GM12878 (cell line): ENCODE measurements at regions not wholly inside any gene's neighbourhood (a gene's known extent, or its start where the extent isn't known, plus 50 kb on each side); places are given as distances from the start of the nearest gene placed in this dataset.
"Not testable (repeated sequence)": the region's sequence is repeated elsewhere in the genome, so short reads cannot be mapped to it uniquely, and the experiment has no call there.

Experiments
- MXI1 ChIP-seq: fragments of 150-350 bp; IDR thresholded peaks from 2 replicates; pipeline ENCODE4 v1.6.1; 2011; ENCODE audit warnings: low read depth, mild to moderate bottlenecking, inconsistent platforms, low read length, improper control_type of control experiment
- NFYB ChIP-seq: IDR thresholded peaks from 2 replicates; pipeline ENCODE4 v1.6.1; 2011; ENCODE audit warnings: low read depth, mild to moderate bottlenecking, low read length, improper control_type of control experiment, moderate library complexity; ENCODE audit not compliant: insufficient read depth
- POLR2AphosphoS5 ChIP-seq: IDR thresholded peaks from 2 replicates; pipeline ENCODE4 v1.6.1; 2011; ENCODE audit warnings: mild to moderate bottlenecking, low read length, inconsistent platforms
- WRNIP1 ChIP-seq: IDR thresholded peaks from 2 replicates; pipeline ENCODE4 v1.6.1; 2011; ENCODE audit warnings: low read depth, low read length, improper control_type of control experiment, borderline replicate concordance
- TF ChIP-seq, protein P1 (sequence below): IDR thresholded peaks from 2 replicates; pipeline ENCODE4 v1.6.1; 2012; ENCODE audit warnings: mild to moderate bottlenecking, low read depth, low read length
- TF ChIP-seq, protein P2 (sequence below), 3 experiments: IDR thresholded peaks in 2 of 3; conservative IDR thresholded peaks in 1 of 3; 2 replicates each; pipeline ENCODE4 v1.5.1; 2011; ENCODE audit warnings: low read depth in 3 of 3, low read length in 3 of 3, mild to moderate bottlenecking in 3 of 3, control low read depth in 2 of 3, moderate library complexity in 2 of 3, inconsistent platforms in 1 of 3, mixed read lengths in 1 of 3; ENCODE audit not compliant: control insufficient read depth in 2 of 3, insufficient read depth in 1 of 3; ENCODE audit errors: extremely low read depth in 1 of 3

DNA sequence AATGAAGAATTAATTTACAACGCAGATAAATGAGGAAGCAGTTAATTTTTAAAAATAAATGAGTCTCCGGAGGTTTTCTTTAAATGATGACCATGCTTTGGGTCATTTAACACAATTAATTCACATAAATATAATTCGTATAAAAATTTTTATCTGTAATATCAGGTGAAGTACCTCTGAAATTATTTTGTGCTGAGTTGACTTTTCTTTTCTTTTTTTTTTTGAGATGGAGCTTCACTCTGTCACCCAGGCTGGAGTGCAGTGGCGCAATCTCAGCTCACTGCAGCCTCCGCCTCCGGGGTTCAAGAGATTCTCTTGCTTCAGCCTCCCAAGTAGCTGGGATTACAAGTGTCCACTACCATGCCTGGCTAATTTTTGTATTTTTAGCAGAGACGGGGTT, 512.2 kb upstream of the TBL1XR1 start:
- not testable (repeated sequence) for TF ChIP-seq NFYB, WRNIP1, MXI1, POLR2AphosphoS5
- TF ChIP-seq, protein P1, sequence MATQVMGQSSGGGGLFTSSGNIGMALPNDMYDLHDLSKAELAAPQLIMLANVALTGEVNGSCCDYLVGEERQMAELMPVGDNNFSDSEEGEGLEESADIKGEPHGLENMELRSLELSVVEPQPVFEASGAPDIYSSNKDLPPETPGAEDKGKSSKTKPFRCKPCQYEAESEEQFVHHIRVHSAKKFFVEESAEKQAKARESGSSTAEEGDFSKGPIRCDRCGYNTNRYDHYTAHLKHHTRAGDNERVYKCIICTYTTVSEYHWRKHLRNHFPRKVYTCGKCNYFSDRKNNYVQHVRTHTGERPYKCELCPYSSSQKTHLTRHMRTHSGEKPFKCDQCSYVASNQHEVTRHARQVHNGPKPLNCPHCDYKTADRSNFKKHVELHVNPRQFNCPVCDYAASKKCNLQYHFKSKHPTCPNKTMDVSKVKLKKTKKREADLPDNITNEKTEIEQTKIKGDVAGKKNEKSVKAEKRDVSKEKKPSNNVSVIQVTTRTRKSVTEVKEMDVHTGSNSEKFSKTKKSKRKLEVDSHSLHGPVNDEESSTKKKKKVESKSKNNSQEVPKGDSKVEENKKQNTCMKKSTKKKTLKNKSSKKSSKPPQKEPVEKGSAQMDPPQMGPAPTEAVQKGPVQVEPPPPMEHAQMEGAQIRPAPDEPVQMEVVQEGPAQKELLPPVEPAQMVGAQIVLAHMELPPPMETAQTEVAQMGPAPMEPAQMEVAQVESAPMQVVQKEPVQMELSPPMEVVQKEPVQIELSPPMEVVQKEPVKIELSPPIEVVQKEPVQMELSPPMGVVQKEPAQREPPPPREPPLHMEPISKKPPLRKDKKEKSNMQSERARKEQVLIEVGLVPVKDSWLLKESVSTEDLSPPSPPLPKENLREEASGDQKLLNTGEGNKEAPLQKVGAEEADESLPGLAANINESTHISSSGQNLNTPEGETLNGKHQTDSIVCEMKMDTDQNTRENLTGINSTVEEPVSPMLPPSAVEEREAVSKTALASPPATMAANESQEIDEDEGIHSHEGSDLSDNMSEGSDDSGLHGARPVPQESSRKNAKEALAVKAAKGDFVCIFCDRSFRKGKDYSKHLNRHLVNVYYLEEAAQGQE, result not testable (repeated sequence)
- TF ChIP-seq, protein P2, sequence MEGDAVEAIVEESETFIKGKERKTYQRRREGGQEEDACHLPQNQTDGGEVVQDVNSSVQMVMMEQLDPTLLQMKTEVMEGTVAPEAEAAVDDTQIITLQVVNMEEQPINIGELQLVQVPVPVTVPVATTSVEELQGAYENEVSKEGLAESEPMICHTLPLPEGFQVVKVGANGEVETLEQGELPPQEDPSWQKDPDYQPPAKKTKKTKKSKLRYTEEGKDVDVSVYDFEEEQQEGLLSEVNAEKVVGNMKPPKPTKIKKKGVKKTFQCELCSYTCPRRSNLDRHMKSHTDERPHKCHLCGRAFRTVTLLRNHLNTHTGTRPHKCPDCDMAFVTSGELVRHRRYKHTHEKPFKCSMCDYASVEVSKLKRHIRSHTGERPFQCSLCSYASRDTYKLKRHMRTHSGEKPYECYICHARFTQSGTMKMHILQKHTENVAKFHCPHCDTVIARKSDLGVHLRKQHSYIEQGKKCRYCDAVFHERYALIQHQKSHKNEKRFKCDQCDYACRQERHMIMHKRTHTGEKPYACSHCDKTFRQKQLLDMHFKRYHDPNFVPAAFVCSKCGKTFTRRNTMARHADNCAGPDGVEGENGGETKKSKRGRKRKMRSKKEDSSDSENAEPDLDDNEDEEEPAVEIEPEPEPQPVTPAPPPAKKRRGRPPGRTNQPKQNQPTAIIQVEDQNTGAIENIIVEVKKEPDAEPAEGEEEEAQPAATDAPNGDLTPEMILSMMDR (IDR thresholded peaks at IDR 0.05 in 2 of 3, conservative IDR thresholded peaks at IDR 0.05 in 1 of 3; ENCODE audit: control insufficient read depth in 2 of 3, extremely low read depth in 1 of 3, insufficient read depth in 1 of 3, low read depth in 3 of 3, low read length in 3 of 3), result not testable (repeated sequence)
